ENCODE measurements at regions not wholly inside any gene's neighbourhood (a gene's known extent, or its start where the extent isn't known, plus 50 kb on each side); places are given as distances from the start of the nearest gene placed in this dataset.

GRCh38 chr16:9480503-9480902 lies 389.1 kb downstream of the HAPSTR1 start:
- peaks cover 2% of the 10 kb centered on the region for H3K27me3 ChIP-seq (ENCODE audit: insufficient read depth, poor library complexity, severe bottlenecking)
- H3K4me3 ChIP-seq (replicated peaks; ENCODE audit: insufficient read depth, low read length): no peak overlapping the region
- H3K27ac ChIP-seq (replicated peaks): no peak overlapping the region
- no peak for DNase-seq (ENCODE audit: low read depth in 1 of 2, low spot score in 1 of 2)
- no peak for TF ChIP-seq SPI1 (IDR thresholded peaks at IDR 0.05; ENCODE audit: borderline replicate concordance, low read depth)
- TF ChIP-seq CTCF (IDR thresholded peaks at IDR 0.05; ENCODE audit: insufficient read depth, low read length): no peak
- TF ChIP-seq REST (IDR thresholded peaks at IDR 0.05; ENCODE audit: insufficient replicate concordance, low read depth): no peak
- no peak for TF ChIP-seq POLR2AphosphoS5 (IDR thresholded peaks at IDR 0.05; ENCODE audit: low read depth)
- no peak for TF ChIP-seq GABPA (IDR thresholded peaks at IDR 0.05; ENCODE audit: low read depth)

- no peak for TF ChIP-seq REST (IDR thresholded peaks at IDR 0.05; ENCODE audit: insufficient replicate concordance, low read depth)
- no peak for TF ChIP-seq SPI1 (IDR thresholded peaks at IDR 0.05; ENCODE audit: borderline replicate concordance, low read depth)
- no peak for TF ChIP-seq CTCF (IDR thresholded peaks at IDR 0.05; ENCODE audit: insufficient read depth, low read length)
- no peak for TF ChIP-seq GABPA (IDR thresholded peaks at IDR 0.05; ENCODE audit: low read depth)
- TF ChIP-seq POLR2AphosphoS5 (IDR thresholded peaks at IDR 0.05; ENCODE audit: low read depth): no peak
- Histone ChIP-seq H3K4me3 (replicated peaks; ENCODE audit: insufficient read depth, low read length) (no peak overlapping the region), H3K27ac (replicated peaks) (no peak overlapping the region), H3K27me3 (ENCODE audit: insufficient read depth, poor library complexity, severe bottlenecking) (peaks cover 2% of the 10 kb centered on the region)
- DNase-seq (ENCODE audit: low read depth in 1 of 2, low spot score in 1 of 2): no peak
Observed at GRCh38 chr16:9481747-9482730, 390.6 kb downstream of the HAPSTR1 start.

GRCh38 chr16:9484426-9484825 lies 393.0 kb downstream of the HAPSTR1 start:
- TF ChIP-seq CTCF (IDR thresholded peaks at IDR 0.05; ENCODE audit: insufficient read depth, low read length) (no peak), SPI1 (IDR thresholded peaks at IDR 0.05; ENCODE audit: borderline replicate concordance, low read depth) (no peak), GABPA (IDR thresholded peaks at IDR 0.05; ENCODE audit: low read depth) (no peak), REST (IDR thresholded peaks at IDR 0.05; ENCODE audit: insufficient replicate concordance, low read depth) (no peak), POLR2AphosphoS5 (IDR thresholded peaks at IDR 0.05; ENCODE audit: low read depth) (no peak)
- DNase-seq (ENCODE audit: low read depth in 1 of 2, low spot score in 1 of 2): no peak
- peaks cover 2% of the 10 kb centered on the region for H3K27me3 ChIP-seq (ENCODE audit: insufficient read depth, poor library complexity, severe bottlenecking)
- no peak overlapping the region for H3K4me3 ChIP-seq (replicated peaks; ENCODE audit: insufficient read depth, low read length)
- H3K27ac ChIP-seq (replicated peaks): no peak overlapping the region
